ENCODE measurements at regions not wholly inside any gene's neighbourhood (a gene's known extent, or its start where the extent isn't known, plus 50 kb on each side); places are given as distances from the start of the nearest gene placed in this dataset.
"Not testable (repeated sequence)": the region's sequence is repeated elsewhere in the genome, so short reads cannot be mapped to it uniquely, and the experiment has no call there.

DNA sequence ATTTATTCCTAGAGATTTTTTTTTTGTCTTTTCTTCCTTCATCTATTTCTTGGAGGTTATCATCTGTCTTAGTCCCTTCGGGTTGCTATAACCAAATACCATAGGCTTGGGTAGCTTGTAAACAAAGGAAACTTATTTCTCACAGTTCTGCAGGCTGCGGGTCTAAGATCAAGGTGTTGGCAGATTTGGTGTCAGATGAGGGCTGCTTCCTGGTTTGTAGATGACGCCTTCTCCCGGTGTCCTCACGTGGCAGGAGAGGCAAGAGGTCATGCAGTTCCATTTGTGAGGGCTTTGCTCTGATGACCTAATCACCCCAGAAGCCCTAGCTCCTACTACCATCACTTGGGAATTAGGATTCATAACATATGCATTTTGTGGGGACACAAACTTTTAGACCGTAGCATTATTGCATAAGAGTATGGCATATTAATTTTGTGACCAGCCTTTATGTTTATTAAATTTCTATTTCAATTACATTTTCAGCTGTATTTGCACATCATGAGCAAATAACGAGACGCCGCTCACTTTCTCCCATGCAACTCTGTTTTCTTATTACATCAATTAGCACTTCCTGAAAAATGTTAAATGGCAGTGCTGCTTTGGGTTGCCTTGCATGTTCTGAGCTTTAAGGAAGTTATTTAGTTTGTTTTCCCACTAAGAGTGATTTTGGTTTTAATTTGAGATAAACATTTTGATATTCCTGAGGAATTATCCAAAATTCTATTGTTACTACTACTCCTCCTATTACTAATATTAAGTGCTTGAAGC lies 246.4 kb upstream of the HDAC4 start:
- ATAC-seq (ENCODE audit: low read depth) (no peak), DNase-seq (ENCODE audit: low spot score) (no peak)
- TF ChIP-seq, protein P1, sequence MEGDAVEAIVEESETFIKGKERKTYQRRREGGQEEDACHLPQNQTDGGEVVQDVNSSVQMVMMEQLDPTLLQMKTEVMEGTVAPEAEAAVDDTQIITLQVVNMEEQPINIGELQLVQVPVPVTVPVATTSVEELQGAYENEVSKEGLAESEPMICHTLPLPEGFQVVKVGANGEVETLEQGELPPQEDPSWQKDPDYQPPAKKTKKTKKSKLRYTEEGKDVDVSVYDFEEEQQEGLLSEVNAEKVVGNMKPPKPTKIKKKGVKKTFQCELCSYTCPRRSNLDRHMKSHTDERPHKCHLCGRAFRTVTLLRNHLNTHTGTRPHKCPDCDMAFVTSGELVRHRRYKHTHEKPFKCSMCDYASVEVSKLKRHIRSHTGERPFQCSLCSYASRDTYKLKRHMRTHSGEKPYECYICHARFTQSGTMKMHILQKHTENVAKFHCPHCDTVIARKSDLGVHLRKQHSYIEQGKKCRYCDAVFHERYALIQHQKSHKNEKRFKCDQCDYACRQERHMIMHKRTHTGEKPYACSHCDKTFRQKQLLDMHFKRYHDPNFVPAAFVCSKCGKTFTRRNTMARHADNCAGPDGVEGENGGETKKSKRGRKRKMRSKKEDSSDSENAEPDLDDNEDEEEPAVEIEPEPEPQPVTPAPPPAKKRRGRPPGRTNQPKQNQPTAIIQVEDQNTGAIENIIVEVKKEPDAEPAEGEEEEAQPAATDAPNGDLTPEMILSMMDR (IDR thresholded peaks at IDR 0.05; ENCODE audit: poor library complexity, severe bottlenecking): no peak
- H3K4me1 ChIP-seq (ENCODE audit: insufficient read depth, poor library complexity, severe bottlenecking): no peaks in the 10 kb centered on the region
- no peak overlapping the region for H3K27ac ChIP-seq (ENCODE audit: poor library complexity, severe bottlenecking)
- no peaks in the 10 kb centered on the region for H3K36me3 ChIP-seq (ENCODE audit: low read depth)
- H3K27me3 ChIP-seq (ENCODE audit: insufficient read depth, poor library complexity, severe bottlenecking): peaks cover 19% of the 10 kb centered on the region
- no peak overlapping the region for H3K4me3 ChIP-seq (ENCODE audit: severe bottlenecking)
- no peaks in the 10 kb centered on the region for H3K9me3 ChIP-seq (ENCODE audit: severe bottlenecking)

DNA sequence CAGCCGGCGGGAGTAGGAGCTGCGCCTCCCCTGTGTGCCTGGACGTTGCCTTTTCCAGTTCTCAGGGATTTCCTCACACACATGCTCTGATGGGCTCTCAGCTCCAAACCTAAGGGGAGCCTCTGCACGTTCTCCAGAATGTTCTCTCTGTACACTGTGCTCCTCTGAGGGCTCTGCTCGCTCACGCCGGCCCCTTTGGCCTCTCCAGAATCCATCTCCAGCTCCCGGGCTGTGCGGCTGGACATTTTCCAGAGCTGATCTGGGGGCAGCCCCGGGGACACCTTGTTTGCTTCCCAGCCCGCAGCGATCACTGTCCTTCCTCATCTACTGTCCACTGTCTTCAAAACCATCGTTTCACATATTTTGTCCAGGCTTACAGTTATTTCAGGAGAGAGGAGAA lies 245.4 kb upstream of the HDAC4 start:
- no peaks in the 10 kb centered on the region for H3K36me3 ChIP-seq (ENCODE audit: low read depth)

DNA sequence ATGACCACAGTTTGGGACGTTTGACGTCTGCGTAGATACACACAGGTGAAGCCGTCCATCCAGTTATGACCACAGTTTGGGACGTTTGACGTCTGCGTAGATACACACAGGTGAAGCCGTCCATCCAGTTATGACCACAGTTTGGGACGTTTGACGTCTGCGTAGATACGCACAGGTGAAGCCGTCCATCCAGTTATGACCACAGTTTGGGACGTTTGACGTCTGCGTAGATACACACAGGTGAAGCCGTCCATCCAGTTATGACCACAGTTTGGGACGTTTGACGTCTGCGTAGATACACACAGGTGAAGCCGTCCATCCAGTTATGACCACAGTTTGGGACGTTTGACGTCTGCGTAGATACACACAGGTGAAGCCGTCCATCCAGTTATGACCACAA lies 243.8 kb upstream of the HDAC4 start:
- not testable (repeated sequence) for H3K4me1 ChIP-seq (ENCODE audit: insufficient read depth, poor library complexity, severe bottlenecking); H3K9me3 ChIP-seq (ENCODE audit: severe bottlenecking); H3K27me3 ChIP-seq (ENCODE audit: insufficient read depth, poor library complexity, severe bottlenecking); ATAC-seq (ENCODE audit: low read depth); DNase-seq (ENCODE audit: low spot score); H3K27ac ChIP-seq (ENCODE audit: poor library complexity, severe bottlenecking); H3K36me3 ChIP-seq (ENCODE audit: low read depth); H3K4me3 ChIP-seq (ENCODE audit: severe bottlenecking)

More for the DNA sequence above, 245.4 kb upstream of the HDAC4 start:
- ATAC-seq (ENCODE audit: low read depth) (no peak), DNase-seq (ENCODE audit: low spot score) (no peak)
- Histone ChIP-seq H3K27ac (ENCODE audit: poor library complexity, severe bottlenecking) (no peak overlapping the region), H3K27me3 (ENCODE audit: insufficient read depth, poor library complexity, severe bottlenecking) (peaks cover 14% of the 10 kb centered on the region), H3K4me1 (ENCODE audit: insufficient read depth, poor library complexity, severe bottlenecking) (no peaks in the 10 kb centered on the region), H3K9me3 (ENCODE audit: severe bottlenecking) (no peaks in the 10 kb centered on the region), H3K4me3 (ENCODE audit: severe bottlenecking) (no peak overlapping the region)
- TF ChIP-seq, protein P1 (IDR thresholded peaks at IDR 0.05; ENCODE audit: poor library complexity, severe bottlenecking): no peak

DNA sequence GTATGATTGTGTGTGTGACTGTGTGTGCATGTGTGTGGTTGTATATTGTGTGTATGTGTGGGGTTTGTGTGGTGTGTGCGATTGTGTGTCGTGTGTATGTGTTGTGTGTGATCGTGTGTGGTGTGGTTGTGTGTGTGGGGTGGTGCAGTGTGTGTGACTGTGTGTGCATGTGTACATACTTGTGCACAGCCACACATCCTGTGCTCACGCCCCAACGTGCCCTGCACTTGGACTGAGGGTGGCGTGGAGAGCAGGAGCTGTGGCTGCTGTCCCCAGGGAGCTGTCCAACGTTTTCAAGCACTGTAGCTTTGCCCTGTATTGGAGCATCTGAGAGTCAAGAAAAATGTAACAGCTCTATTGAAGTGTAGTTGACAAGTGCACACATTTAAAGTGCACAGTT lies 243.2 kb upstream of the HDAC4 start:
- peak; percentile 55; the same call in 1 of the 3 replicates for ATAC-seq (ENCODE audit: low read depth)
- no peaks in the 10 kb centered on the region for H3K9me3 ChIP-seq (ENCODE audit: severe bottlenecking)

DNA sequence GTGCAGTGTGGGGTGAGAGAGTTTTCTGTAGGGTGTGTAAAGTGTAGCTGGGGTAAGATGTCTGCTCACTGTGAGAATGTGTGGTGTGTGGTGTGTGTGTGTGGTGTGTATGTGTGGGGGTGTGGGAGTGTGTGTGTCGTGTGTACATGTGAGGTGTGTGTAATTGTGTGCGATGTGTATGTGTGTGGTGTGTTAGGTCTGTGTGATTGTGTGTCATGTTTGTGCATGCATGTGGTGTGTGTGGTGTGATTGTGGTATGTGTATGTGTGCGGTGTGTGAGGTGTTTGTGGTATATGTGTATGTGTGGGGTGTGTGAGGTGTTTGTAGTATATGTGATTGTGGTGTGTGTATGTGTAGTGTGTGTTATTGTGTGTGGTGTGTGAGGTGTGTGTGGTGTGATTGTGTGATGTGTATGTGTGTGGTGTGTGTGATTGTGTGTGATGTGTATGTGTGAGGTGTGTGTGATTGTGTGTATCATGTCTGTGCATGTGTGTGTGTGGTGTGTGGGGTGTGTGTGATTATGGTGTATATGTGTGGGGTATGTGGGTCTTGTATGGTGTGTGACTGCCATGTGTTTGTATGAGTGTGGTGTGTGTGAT lies 241.7 kb upstream of the HDAC4 start:
- DNase-seq (ENCODE audit: low spot score): no peak
- no peaks in the 10 kb centered on the region for H3K36me3 ChIP-seq (ENCODE audit: low read depth)
- H3K9me3 ChIP-seq (ENCODE audit: severe bottlenecking): no peaks in the 10 kb centered on the region
- no peak overlapping the region for H3K4me3 ChIP-seq (ENCODE audit: severe bottlenecking)
- no peak for ATAC-seq (ENCODE audit: low read depth)
- peaks cover 5% of the 10 kb centered on the region for H3K27me3 ChIP-seq (ENCODE audit: insufficient read depth, poor library complexity, severe bottlenecking)
- H3K27ac ChIP-seq (ENCODE audit: poor library complexity, severe bottlenecking): no peak overlapping the region
- TF ChIP-seq, protein P1 (IDR thresholded peaks at IDR 0.05; ENCODE audit: poor library complexity, severe bottlenecking): no peak
- H3K4me1 ChIP-seq (ENCODE audit: insufficient read depth, poor library complexity, severe bottlenecking): no peaks in the 10 kb centered on the region

More for the DNA sequence above, 243.2 kb upstream of the HDAC4 start:
- DNase-seq (ENCODE audit: low spot score): no peak
- Histone ChIP-seq H3K4me3 (ENCODE audit: severe bottlenecking) (no peak overlapping the region), H3K36me3 (ENCODE audit: low read depth) (no peaks in the 10 kb centered on the region), H3K4me1 (ENCODE audit: insufficient read depth, poor library complexity, severe bottlenecking) (no peaks in the 10 kb centered on the region), H3K27ac (ENCODE audit: poor library complexity, severe bottlenecking) (no peak overlapping the region), H3K27me3 (ENCODE audit: insufficient read depth, poor library complexity, severe bottlenecking) (peaks cover 5% of the 10 kb centered on the region)
- TF ChIP-seq, protein P1 (IDR thresholded peaks at IDR 0.05; ENCODE audit: poor library complexity, severe bottlenecking): no peak

DNA sequence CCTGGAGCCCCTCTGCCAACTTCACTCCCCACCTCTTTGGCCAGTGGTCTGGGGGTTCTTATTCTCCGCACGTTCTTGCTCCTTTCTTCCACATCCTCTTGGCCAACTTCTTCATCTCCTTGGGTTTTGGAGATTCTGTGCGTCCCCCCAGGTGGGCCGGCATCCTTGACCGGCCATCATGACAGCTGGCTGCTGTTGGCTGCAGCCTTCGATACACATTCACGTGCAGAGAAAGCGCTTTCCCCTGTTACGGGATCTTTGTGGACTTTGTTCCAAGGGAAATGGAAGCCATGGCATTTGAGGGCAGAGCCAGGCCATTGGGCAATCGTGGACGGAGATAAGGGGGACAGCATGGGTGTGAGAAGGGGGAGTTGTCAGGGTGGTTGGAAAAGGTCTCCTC lies 241.1 kb upstream of the HDAC4 start:
- ATAC-seq (ENCODE audit: low read depth): not testable (repeated sequence)

More for the DNA sequence above, 241.1 kb upstream of the HDAC4 start:
- H3K36me3 ChIP-seq (ENCODE audit: low read depth); H3K4me1 ChIP-seq (ENCODE audit: insufficient read depth, poor library complexity, severe bottlenecking); H3K27ac ChIP-seq (ENCODE audit: poor library complexity, severe bottlenecking); DNase-seq (ENCODE audit: low spot score); H3K27me3 ChIP-seq (ENCODE audit: insufficient read depth, poor library complexity, severe bottlenecking); H3K9me3 ChIP-seq (ENCODE audit: severe bottlenecking); H3K4me3 ChIP-seq (ENCODE audit: severe bottlenecking): not testable (repeated sequence)
